Thoracic aorta (tissue), 2 donors: ENCODE measurements at regions not wholly inside any gene's neighbourhood (a gene's known extent, or its start where the extent isn't known, plus 50 kb on each side); places are given as distances from the start of the nearest gene placed in this dataset.

Experiments used
- ATAC-seq: fragments of 150-250 bp; one replicate; pipeline ENCODE4 v1.8.0; 2017; ENCODE audit warnings: low read depth; ENCODE audit not compliant: insufficient number of reproducible peaks, low FRiP score
- DNase-seq: peaks from one replicate; pipeline ENCODE4 v3.0.0-alpha.2; 2020; ENCODE audit warnings: low spot score
- H3K27ac ChIP-seq, 2 donors: fragments of 200-600 bp; sonication (generic); 1 replicate in 1 of 2; 2 replicates in 1 of 2; pipeline ENCODE4 v1.5.1; 2016; ENCODE audit warnings: mild to moderate bottlenecking in 2 of 2, moderate library complexity in 2 of 2
- H3K27me3 ChIP-seq: fragments of 200-600 bp; sonication (generic); replicated peaks from 2 replicates; pipeline ENCODE4 v1.6.0; 2016; ENCODE audit warnings: mild to moderate bottlenecking; ENCODE audit not compliant: insufficient read depth
- H3K36me3 ChIP-seq: fragments of 200-600 bp; sonication (generic); one replicate; pipeline ENCODE4 v1.5.1; 2016
- H3K4me1 ChIP-seq, 2 donors: fragments of 200-600 bp; sonication (generic); 1 replicate in 1 of 2; 2 replicates in 1 of 2; pipeline versions ENCODE4 v1.5.1 to v1.6.0; 2016; ENCODE audit warnings: low read depth in 2 of 2, mild to moderate bottlenecking in 1 of 2; ENCODE audit not compliant: control insufficient read depth in 1 of 2
- H3K4me3 ChIP-seq: fragments of 200-600 bp; sonication (generic); 2 replicates; pipeline ENCODE4 v1.5.1; 2016; ENCODE audit warnings: mild to moderate bottlenecking
- H3K9me3 ChIP-seq: fragments of 200-600 bp; sonication (generic); 2 replicates; pipeline ENCODE4 v1.5.1; 2016
- CTCF ChIP-seq: fragments of 200-600 bp; sonication (generic); IDR thresholded peaks from one replicate; pipeline ENCODE4 v1.5.1; 2019; ENCODE audit warnings: antibody characterized with exemption

DNA sequence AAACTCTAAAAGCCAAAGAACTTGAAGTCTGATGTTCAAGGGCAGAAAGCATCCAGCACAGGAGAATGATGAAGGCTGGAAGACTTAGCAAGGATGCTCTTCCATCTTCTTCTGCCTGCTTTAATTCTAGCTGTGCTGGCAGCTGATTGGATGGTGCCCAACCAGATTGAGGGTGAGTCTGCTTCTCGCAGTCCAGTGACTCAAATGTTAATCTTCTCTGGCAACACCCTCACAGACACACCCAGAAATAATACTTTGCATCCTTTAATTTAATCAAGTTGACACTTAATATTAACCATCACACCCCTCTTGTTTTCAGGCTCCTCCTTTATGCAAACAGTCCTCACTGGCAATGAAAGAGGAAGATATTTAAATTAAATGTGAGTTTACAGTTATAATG is 321.7 kb downstream of the TEX13C start:
- no peak for DNase-seq
- H3K4me3 ChIP-seq, result no peak overlapping the region
- no peak for ATAC-seq
- TF ChIP-seq CTCF, result no peak
- no peaks in the 10 kb centered on the region for H3K4me1 ChIP-seq
- H3K36me3 ChIP-seq, result no peaks in the 10 kb centered on the region
- no peak overlapping the region for H3K27ac ChIP-seq
- H3K9me3 ChIP-seq, result no peaks in the 10 kb centered on the region
- H3K27me3 ChIP-seq, result no peaks in the 10 kb centered on the region

- H3K4me3 ChIP-seq, result no peak overlapping the region
- ATAC-seq (no peak), DNase-seq (no peak)
- H3K27ac ChIP-seq, result no peak overlapping the region
- TF ChIP-seq CTCF, result no peak
- no peaks in the 10 kb centered on the region for H3K27me3 ChIP-seq
- H3K9me3 ChIP-seq, result no peaks in the 10 kb centered on the region
- no peaks in the 10 kb centered on the region for H3K4me1 ChIP-seq
- H3K36me3 ChIP-seq, result no peaks in the 10 kb centered on the region
These were observed 326.5 kb downstream of the TEX13C start for GRCh38 chrX:125646195-125646594.

GRCh38 chrX:125651426-125651825 is 331.8 kb downstream of the TEX13C start:
- TF ChIP-seq CTCF, result no peak
- Histone ChIP-seq H3K4me1 (no peaks in the 10 kb centered on the region), H3K36me3 (no peaks in the 10 kb centered on the region), H3K4me3 (no peak overlapping the region), H3K27ac (no peak overlapping the region), H3K9me3 (no peaks in the 10 kb centered on the region), H3K27me3 (no peaks in the 10 kb centered on the region)
- no peak for DNase-seq
- no peak for ATAC-seq

DNA sequence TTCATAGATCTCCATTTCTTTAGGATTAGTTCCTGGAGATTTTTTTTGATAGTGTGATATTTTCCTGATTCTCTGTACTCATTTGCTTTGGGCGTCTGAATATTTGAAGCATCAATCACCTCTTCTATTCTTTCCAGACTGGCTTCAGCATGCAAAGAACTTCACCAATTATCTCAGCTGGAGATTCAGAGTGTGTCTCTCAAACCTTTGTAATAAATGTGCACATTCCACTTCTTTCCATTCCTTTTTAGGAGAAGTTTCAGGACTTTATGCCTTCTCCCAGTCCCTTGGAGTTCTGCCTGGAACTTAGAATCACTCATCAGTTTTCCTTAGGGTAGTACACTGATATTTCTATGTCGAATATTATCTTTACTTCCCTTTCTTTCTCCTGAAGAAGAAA is 334.8 kb downstream of the TEX13C start:
- Histone ChIP-seq H3K27me3 (no peaks in the 10 kb centered on the region), H3K4me3 (no peak overlapping the region), H3K9me3 (no peaks in the 10 kb centered on the region), H3K27ac (no peak overlapping the region), H3K36me3 (no peaks in the 10 kb centered on the region), H3K4me1 (no peaks in the 10 kb centered on the region)
- no peak for DNase-seq
- ATAC-seq, result no peak
- TF ChIP-seq CTCF, result no peak

DNA sequence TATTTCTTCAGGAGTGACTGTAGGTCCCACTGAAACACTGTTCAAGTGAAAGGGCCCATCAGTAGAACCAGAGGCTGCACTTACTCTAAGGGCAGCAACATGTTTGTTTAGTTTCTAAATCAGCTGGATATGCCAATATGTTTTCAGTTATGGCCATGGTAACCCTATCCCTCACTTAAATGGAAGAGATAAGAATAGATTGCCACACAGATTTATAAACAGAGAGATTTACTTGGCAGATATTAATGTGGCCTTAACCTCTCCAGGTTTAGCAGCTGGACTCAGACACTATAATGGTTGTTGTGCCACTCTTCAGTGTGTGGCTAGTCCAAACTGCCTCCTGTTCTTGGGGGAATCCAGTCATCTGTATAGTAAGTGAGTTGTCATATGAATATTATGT is 354.1 kb downstream of the TEX13C start:
- ATAC-seq, result no peak
- H3K27ac ChIP-seq, result no peak overlapping the region

More for the DNA sequence above, 354.1 kb downstream of the TEX13C start:
- H3K4me3 ChIP-seq, result no peak overlapping the region
- no peaks in the 10 kb centered on the region for H3K27me3 ChIP-seq
- no peaks in the 10 kb centered on the region for H3K9me3 ChIP-seq
- no peaks in the 10 kb centered on the region for H3K36me3 ChIP-seq
- DNase-seq, result no peak
- no peak for TF ChIP-seq CTCF
- no peaks in the 10 kb centered on the region for H3K4me1 ChIP-seq
